ENCODE measurements at regions not wholly inside any gene's neighbourhood (a gene's known extent, or its start where the extent isn't known, plus 50 kb on each side); places are given as distances from the start of the nearest gene placed in this dataset.

GRCh38 chr4:101696276-101697010 is 94.1 kb upstream of the BANK1 start:
- TF ChIP-seq POLR2A (IDR thresholded peaks at IDR 0.05; ENCODE audit: low read length) (no peak), GATA1 (IDR thresholded peaks at IDR 0.05; ENCODE audit: low read depth, low read length) (no peak)
